SK-N-SH treated with all-trans-retinoic acid at 6 μM for 48 hours (cell line): ENCODE measurements at regions not wholly inside any gene's neighbourhood (a gene's known extent, or its start where the extent isn't known, plus 50 kb on each side); places are given as distances from the start of the nearest gene placed in this dataset.

Source experiments
- ATAC-seq: fragments of 200-7000 bp; cut with Tn5 transposase; 3 replicates; pipeline ENCODE4 v1.9.1; 2020; ENCODE audit warnings: mild to moderate bottlenecking, moderate library complexity
- ARNTL ChIP-seq: fragments of 450-650 bp; formaldehyde crosslinking; IDR thresholded peaks from 2 replicates; pipeline ENCODE4 v1.5.0; 2020; ENCODE audit warnings: low read depth, mild to moderate bottlenecking, moderate library complexity, borderline replicate concordance
- BACH2 ChIP-seq: fragments of 250-450 bp; sonication (Bioruptor Pico); IDR thresholded peaks from 2 replicates; pipeline ENCODE4 v1.9.0; 2021; ENCODE audit warnings: mild to moderate bottlenecking, borderline replicate concordance
- CREB5 ChIP-seq: fragments of 250-450 bp; sonication (Bioruptor Pico); IDR thresholded peaks from 2 replicates; pipeline ENCODE4 v1.5.1; 2020; ENCODE audit warnings: low read depth, mild to moderate bottlenecking, moderate library complexity
- CSDC2 ChIP-seq: fragments of 250-450 bp; sonication (Bioruptor Pico); IDR thresholded peaks from 2 replicates; pipeline ENCODE4 v1.5.0; 2020; ENCODE audit warnings: mild to moderate bottlenecking, moderate library complexity
- ESRRG ChIP-seq: fragments of 250-450 bp; sonication (Bioruptor Pico); IDR thresholded peaks from 2 replicates; pipeline ENCODE4 v1.6.1; 2021; ENCODE audit warnings: mild to moderate bottlenecking
- GLIS3 ChIP-seq: fragments of 250-450 bp; sonication (Bioruptor Pico); IDR thresholded peaks from 2 replicates; pipeline ENCODE4 v1.5.0; 2020; ENCODE audit warnings: mild to moderate bottlenecking, moderate library complexity
- ISL1 ChIP-seq: fragments of 250-450 bp; sonication (Bioruptor Pico); IDR thresholded peaks from 2 replicates; pipeline ENCODE4 v2.1.2; 2022; ENCODE audit warnings: mild to moderate bottlenecking, moderate library complexity
- OSR1 ChIP-seq: fragments of 250-450 bp; sonication (Bioruptor Pico); IDR thresholded peaks from 2 replicates; pipeline ENCODE4 v1.8.0; 2022; ENCODE audit warnings: moderate library complexity, mild to moderate bottlenecking, inconsistent platforms
- PATZ1 ChIP-seq: fragments of 250-450 bp; sonication (Bioruptor Pico); IDR thresholded peaks from 2 replicates; pipeline ENCODE4 v1.8.0; 2020; ENCODE audit warnings: mild to moderate bottlenecking, moderate library complexity, borderline replicate concordance
- PPARA ChIP-seq: fragments of 250-450 bp; sonication (Bioruptor Pico); IDR thresholded peaks from 2 replicates; pipeline ENCODE4 v1.5.0; 2020; ENCODE audit warnings: mild to moderate bottlenecking, borderline replicate concordance
- RARB ChIP-seq: fragments of 250-450 bp; sonication (Bioruptor Pico); IDR thresholded peaks from 2 replicates; pipeline ENCODE4 v1.8.0; 2021; ENCODE audit warnings: mild to moderate bottlenecking, moderate library complexity
- SNAI2 ChIP-seq: fragments of 250-450 bp; sonication (Bioruptor Pico); IDR thresholded peaks from 2 replicates; pipeline ENCODE4 v1.5.0; 2020; ENCODE audit warnings: mild to moderate bottlenecking, moderate library complexity
- TCF4 ChIP-seq: fragments of 250-450 bp; sonication (Bioruptor Pico); IDR thresholded peaks from 2 replicates; pipeline ENCODE4 v1.8.0; 2021; ENCODE audit warnings: mild to moderate bottlenecking, moderate library complexity, borderline replicate concordance
- TOX ChIP-seq: fragments of 250-450 bp; sonication (Bioruptor Pico); IDR thresholded peaks from 2 replicates; pipeline ENCODE4 v1.8.0; 2021; ENCODE audit warnings: mild to moderate bottlenecking, moderate library complexity, borderline replicate concordance
- TSHZ2 ChIP-seq: fragments of 250-450 bp; sonication (Bioruptor Pico); IDR thresholded peaks from 2 replicates; pipeline ENCODE4 v1.5.0; 2020; ENCODE audit warnings: mild to moderate bottlenecking, moderate library complexity
- ZC3H10 ChIP-seq: fragments of 250-450 bp; sonication (Bioruptor Pico); IDR thresholded peaks from 2 replicates; pipeline ENCODE4 v1.5.1; 2021; ENCODE audit warnings: mild to moderate bottlenecking, moderate library complexity
- ZFP3 ChIP-seq: fragments of 250-450 bp; sonication (Bioruptor Pico); IDR thresholded peaks from 2 replicates; pipeline ENCODE4 v1.5.0; 2020; ENCODE audit warnings: mild to moderate bottlenecking, moderate library complexity
- ZFP30 ChIP-seq: fragments of 450-650 bp; formaldehyde crosslinking; IDR thresholded peaks from 2 replicates; pipeline ENCODE4 v1.5.0; 2022; ENCODE audit warnings: mild to moderate bottlenecking, moderate library complexity
- ZNF565 ChIP-seq: fragments of 450-650 bp; formaldehyde crosslinking; conservative IDR thresholded peaks from 2 replicates; pipeline ENCODE4 v1.5.0; 2020; ENCODE audit warnings: low read depth, mild to moderate bottlenecking, moderate library complexity
- ZNF70 ChIP-seq: fragments of 450-650 bp; formaldehyde crosslinking; IDR thresholded peaks from 2 replicates; pipeline ENCODE4 v1.5.0; 2020; ENCODE audit warnings: mild to moderate bottlenecking, moderate library complexity
- ZNF8 ChIP-seq: fragments of 450-650 bp; formaldehyde crosslinking; IDR thresholded peaks from 2 replicates; pipeline ENCODE4 v1.5.0; 2020; ENCODE audit warnings: mild to moderate bottlenecking, moderate library complexity
- TF ChIP-seq, protein P1 (sequence below): fragments of 250-450 bp; sonication (Bioruptor Pico); IDR thresholded peaks from 2 replicates; pipeline ENCODE4 v1.8.0; 2021; ENCODE audit warnings: low read depth, mild to moderate bottlenecking, moderate library complexity, borderline replicate concordance
- TF ChIP-seq, protein P2 (sequence below): fragments of 250-450 bp; sonication (Bioruptor Pico); IDR thresholded peaks from 2 replicates; pipeline ENCODE4 v1.5.1; 2021; ENCODE audit warnings: mild to moderate bottlenecking, moderate library complexity

DNA sequence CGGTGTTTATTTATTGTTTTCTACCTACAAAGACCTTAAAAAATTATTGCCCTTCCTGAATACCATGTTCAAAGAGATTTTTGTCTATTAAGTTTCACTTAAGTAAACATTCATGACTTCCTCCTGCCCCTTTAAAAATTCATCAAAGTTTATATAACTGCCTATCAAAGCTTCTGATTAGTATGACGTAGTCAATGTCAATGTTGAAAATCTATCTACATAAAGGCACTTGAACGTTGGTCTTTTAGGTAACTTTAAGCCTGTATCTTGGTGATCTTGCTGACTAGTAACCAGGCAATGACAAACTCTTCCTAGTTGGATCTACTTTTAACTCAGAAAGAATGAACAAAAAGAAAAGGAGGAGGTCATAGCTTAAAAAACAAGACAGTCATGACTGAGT is 97.2 kb downstream of the MAIP1 start:
- TF ChIP-seq TCF4 (no peak), ZNF70 (CRISPR knock-in tag) (no peak), CSDC2 (CRISPR knock-in tag) (no peak), ARNTL (CRISPR knock-in tag) (no peak), PPARA (no peak), ZFP30 (CRISPR knock-in tag) (no peak)
- no peak for ATAC-seq

DNA sequence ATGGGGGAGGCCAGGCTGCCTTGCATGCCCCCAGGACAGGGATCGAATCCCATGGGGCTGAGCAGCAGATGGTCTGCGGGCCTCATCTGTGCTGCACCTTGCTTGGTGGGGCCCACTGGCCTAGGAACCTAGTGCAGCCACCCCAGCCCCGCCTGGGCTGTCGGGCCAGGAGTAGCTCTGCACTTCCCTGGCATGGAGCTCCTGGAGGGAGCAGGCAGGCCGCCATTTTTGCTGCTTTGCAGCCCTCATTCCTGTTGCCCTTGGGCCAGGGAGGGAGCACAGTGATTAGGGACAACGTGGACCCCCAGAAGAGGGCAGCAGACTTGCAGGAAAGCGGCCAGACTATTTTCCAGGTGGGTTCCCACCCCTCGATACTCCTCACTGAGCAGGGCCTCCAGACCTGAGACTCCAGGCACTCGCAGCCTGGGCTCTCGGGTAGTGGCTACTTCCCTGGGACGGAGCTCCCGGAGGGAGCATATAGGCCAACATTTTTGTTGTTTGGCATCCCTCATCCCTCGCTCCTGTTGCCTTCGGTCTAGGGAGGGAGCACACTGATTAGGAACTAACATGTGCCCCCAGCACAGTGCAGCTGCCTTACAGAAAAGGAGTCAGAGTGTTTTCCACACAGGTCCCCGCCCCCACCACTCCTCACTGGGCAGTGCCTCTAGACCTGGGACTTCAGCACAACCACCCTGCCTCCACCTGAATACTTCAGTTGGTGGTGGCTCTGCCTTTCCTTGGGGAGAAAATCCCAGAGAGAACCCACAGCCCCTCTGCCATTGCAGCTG is 99.5 kb downstream of the MAIP1 start:
- no peak; the same call in 2 of the 3 replicates for ATAC-seq
- TF ChIP-seq ZNF70 (CRISPR knock-in tag) (no peak), RARB (CRISPR knock-in tag) (no peak), SNAI2 (CRISPR knock-in tag) (no peak), ARNTL (CRISPR knock-in tag) (no peak), BACH2 (no peak), ZFP3 (CRISPR knock-in tag) (no peak), ZFP30 (CRISPR knock-in tag) (no peak), TCF4 (no peak), CSDC2 (CRISPR knock-in tag) (no peak), TOX (CRISPR knock-in tag) (no peak)
- TF ChIP-seq, protein P1, sequence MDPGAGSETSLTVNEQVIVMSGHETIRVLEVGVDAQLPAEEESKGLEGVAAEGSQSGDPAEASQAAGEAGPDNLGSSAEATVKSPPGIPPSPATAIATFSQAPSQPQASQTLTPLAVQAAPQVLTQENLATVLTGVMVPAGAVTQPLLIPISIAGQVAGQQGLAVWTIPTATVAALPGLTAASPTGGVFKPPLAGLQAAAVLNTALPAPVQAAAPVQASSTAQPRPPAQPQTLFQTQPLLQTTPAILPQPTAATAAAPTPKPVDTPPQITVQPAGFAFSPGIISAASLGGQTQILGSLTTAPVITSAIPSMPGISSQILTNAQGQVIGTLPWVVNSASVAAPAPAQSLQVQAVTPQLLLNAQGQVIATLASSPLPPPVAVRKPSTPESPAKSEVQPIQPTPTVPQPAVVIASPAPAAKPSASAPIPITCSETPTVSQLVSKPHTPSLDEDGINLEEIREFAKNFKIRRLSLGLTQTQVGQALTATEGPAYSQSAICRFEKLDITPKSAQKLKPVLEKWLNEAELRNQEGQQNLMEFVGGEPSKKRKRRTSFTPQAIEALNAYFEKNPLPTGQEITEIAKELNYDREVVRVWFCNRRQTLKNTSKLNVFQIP = no peak
- TF ChIP-seq, all 23 proteins: peak for 0

DNA sequence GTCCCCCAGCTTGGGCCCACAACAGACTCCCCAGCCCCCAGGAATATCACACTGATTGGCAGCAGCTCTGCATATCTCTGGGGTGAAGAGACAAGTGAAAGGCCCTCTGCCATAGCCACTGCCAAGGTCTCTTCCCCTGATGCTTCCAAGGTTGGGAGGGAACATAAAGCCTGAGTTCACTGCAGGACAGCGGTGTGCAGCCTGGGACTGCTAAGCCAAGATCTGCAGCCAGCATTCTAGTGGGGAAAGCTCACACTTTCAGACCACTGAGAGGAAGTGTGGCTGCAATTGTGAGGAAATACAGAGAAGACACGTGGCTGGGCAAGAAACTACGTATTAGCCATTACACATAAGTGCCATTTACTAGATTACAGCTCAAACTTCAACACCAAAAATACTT is 100.7 kb downstream of the MAIP1 start:
- no peak for ATAC-seq
- TF ChIP-seq TCF4 = no peak
- no peak for TF ChIP-seq CSDC2 (CRISPR knock-in tag)
- TF ChIP-seq RARB (CRISPR knock-in tag) = no peak
- no peak for TF ChIP-seq ZNF565 (CRISPR knock-in tag)
- no peak for TF ChIP-seq ZFP3 (CRISPR knock-in tag)
- no peak for TF ChIP-seq ARNTL (CRISPR knock-in tag)
- no peak for TF ChIP-seq BACH2
- no peak for TF ChIP-seq CREB5
- TF ChIP-seq TOX (CRISPR knock-in tag) = no peak
- TF ChIP-seq, protein P1 = no peak
- no peak for TF ChIP-seq ZNF8 (CRISPR knock-in tag)
- no peak for TF ChIP-seq PPARA
- TF ChIP-seq GLIS3 (CRISPR knock-in tag) = no peak
- no peak for TF ChIP-seq ZC3H10 (CRISPR knock-in tag)
- no peak for TF ChIP-seq PATZ1
- no peak for TF ChIP-seq TSHZ2 (CRISPR knock-in tag)
- TF ChIP-seq, protein P2, sequence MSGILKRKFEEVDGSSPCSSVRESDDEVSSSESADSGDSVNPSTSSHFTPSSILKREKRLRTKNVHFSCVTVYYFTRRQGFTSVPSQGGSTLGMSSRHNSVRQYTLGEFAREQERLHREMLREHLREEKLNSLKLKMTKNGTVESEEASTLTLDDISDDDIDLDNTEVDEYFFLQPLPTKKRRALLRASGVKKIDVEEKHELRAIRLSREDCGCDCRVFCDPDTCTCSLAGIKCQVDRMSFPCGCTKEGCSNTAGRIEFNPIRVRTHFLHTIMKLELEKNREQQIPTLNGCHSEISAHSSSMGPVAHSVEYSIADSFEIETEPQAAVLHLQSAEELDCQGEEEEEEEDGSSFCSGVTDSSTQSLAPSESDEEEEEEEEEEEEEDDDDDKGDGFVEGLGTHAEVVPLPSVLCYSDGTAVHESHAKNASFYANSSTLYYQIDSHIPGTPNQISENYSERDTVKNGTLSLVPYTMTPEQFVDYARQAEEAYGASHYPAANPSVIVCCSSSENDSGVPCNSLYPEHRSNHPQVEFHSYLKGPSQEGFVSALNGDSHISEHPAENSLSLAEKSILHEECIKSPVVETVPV (CRISPR knock-in tag) = no peak
- TF ChIP-seq ESRRG (CRISPR knock-in tag) = no peak
- no peak for TF ChIP-seq OSR1 (CRISPR knock-in tag)
- no peak for TF ChIP-seq ISL1
